ENCODE measurements at regions not wholly inside any gene's neighbourhood (a gene's known extent, or its start where the extent isn't known, plus 50 kb on each side); places are given as distances from the start of the nearest gene placed in this dataset.

- no peak for DNase-seq
- Mint-ChIP-seq H3K4me1 (no peaks in the 10 kb centered on the region), H3K9me3 (ENCODE audit: insufficient read depth) (peaks cover 3% of the 10 kb centered on the region), H3K4me3 (no peak overlapping the region), H3K27me3 (no peaks in the 10 kb centered on the region), H3K27ac (no peak overlapping the region)
- H3K9ac ChIP-seq (ENCODE audit: low read length): no peak overlapping the region
- no peak overlapping the region for H3K4me3 ChIP-seq (ENCODE audit: control extremely low read depth in 1 of 5, extremely low read depth in 1 of 5, insufficient read depth in 1 of 5, low read depth in 2 of 5, low read length in 4 of 5)
- ChIA-PET CTCF (no interaction called here), POLR2A (no interaction called here)
- intact Hi-C loops (cut with micrococcal nuclease): no loop called here
- no peak for ATAC-seq (ENCODE audit: low read depth)
- no peaks in the 10 kb centered on the region for H3K4me1 ChIP-seq (ENCODE audit: control insufficient read depth in 2 of 2, insufficient read depth in 2 of 2, low read length in 2 of 2)
- H3K27ac ChIP-seq (ENCODE audit: low read length in 2 of 2): no peak overlapping the region
- H3K27me3 ChIP-seq (replicated peaks in 1 of 4; ENCODE audit: control extremely low read depth in 1 of 4, control insufficient read depth in 3 of 4, insufficient read depth in 4 of 4, low read length in 3 of 4): no peaks in the 10 kb centered on the region
- H3K9me3 ChIP-seq (ENCODE audit: control extremely low read depth in 1 of 3, control insufficient read depth in 2 of 3, insufficient read depth in 1 of 3, low read length in 2 of 3): no peaks in the 10 kb centered on the region
- H4K20me1 ChIP-seq (ENCODE audit: control insufficient read depth, insufficient read depth, low read length, poor library complexity, severe bottlenecking): no peaks in the 10 kb centered on the region
- 92% methylated on average over 2 of the region's 3 CpGs for WGBS (ENCODE audit: insufficient coverage)
- TF ChIP-seq EZH2 (IDR thresholded peaks at IDR 0.05; ENCODE audit: borderline replicate concordance, insufficient read depth, low read depth, low read length, poor library complexity, severe bottlenecking) (no peak), CTCF (IDR thresholded peaks at IDR 0.05) (no peak)
- no peak overlapping the region for H2AFZ ChIP-seq (ENCODE audit: insufficient read depth, low read depth, low read length, poor library complexity, severe bottlenecking)
- H3K36me3 ChIP-seq (replicated peaks in 1 of 2; ENCODE audit: control extremely low read depth in 1 of 2, control insufficient read depth in 1 of 2, extremely low read depth in 1 of 2, insufficient read depth in 2 of 2, low read length in 1 of 2): no peaks in the 10 kb centered on the region
- H3K4me2 ChIP-seq (replicated peaks; ENCODE audit: low read depth, low read length, poor library complexity, severe bottlenecking): no peak overlapping the region
- no peaks in the 10 kb centered on the region for H3K79me2 ChIP-seq (ENCODE audit: control insufficient read depth, insufficient read depth, low read length)
These were observed 128.3 kb upstream of the MAOA start for GRCh38 chrX:43527801-43528200.

GRCh38 chrX:43530837-43531236 is 125.3 kb upstream of the MAOA start:
- Mint-ChIP-seq H3K27me3 (no peaks in the 10 kb centered on the region), H3K4me3 (no peak overlapping the region), H3K9me3 (ENCODE audit: insufficient read depth) (peaks cover 6% of the 10 kb centered on the region), H3K4me1 (no peaks in the 10 kb centered on the region), H3K27ac (no peak overlapping the region)
- intact Hi-C loops (cut with micrococcal nuclease): no loop called here
- TF ChIP-seq EZH2 (IDR thresholded peaks at IDR 0.05; ENCODE audit: borderline replicate concordance, insufficient read depth, low read depth, low read length, poor library complexity, severe bottlenecking): no peak
- no peaks in the 10 kb centered on the region for H3K4me1 ChIP-seq (ENCODE audit: control insufficient read depth in 2 of 2, insufficient read depth in 2 of 2, low read length in 2 of 2)
- no peaks in the 10 kb centered on the region for H4K20me1 ChIP-seq (ENCODE audit: control insufficient read depth, insufficient read depth, low read length, poor library complexity, severe bottlenecking)
- H3K27me3 ChIP-seq (replicated peaks in 1 of 4; ENCODE audit: control extremely low read depth in 1 of 4, control insufficient read depth in 3 of 4, insufficient read depth in 4 of 4, low read length in 3 of 4): no peaks in the 10 kb centered on the region
- H2AFZ ChIP-seq (ENCODE audit: insufficient read depth, low read depth, low read length, poor library complexity, severe bottlenecking): no peak overlapping the region
- H3K4me3 ChIP-seq (ENCODE audit: control extremely low read depth in 1 of 5, extremely low read depth in 1 of 5, insufficient read depth in 1 of 5, low read depth in 2 of 5, low read length in 4 of 5): no peak overlapping the region
- ATAC-seq (ENCODE audit: low read depth) (no peak), DNase-seq (no peak)
- ChIA-PET CTCF (no interaction called here), POLR2A (no interaction called here)
- no peak overlapping the region for H3K9ac ChIP-seq (ENCODE audit: low read length)
- no peak overlapping the region for H3K4me2 ChIP-seq (replicated peaks; ENCODE audit: low read depth, low read length, poor library complexity, severe bottlenecking)
- WGBS (ENCODE audit: insufficient coverage): no CpG with 5 or more reads among the region's 2 CpGs
- H3K9me3 ChIP-seq (ENCODE audit: control extremely low read depth in 1 of 3, control insufficient read depth in 2 of 3, insufficient read depth in 1 of 3, low read length in 2 of 3): peaks cover 0 to 4% (median 3%) of the 10 kb centered on the region in 3 donors
- no peaks in the 10 kb centered on the region for H3K36me3 ChIP-seq (replicated peaks in 1 of 2; ENCODE audit: control extremely low read depth in 1 of 2, control insufficient read depth in 1 of 2, extremely low read depth in 1 of 2, insufficient read depth in 2 of 2, low read length in 1 of 2)
- no peak overlapping the region for H3K27ac ChIP-seq (ENCODE audit: low read length in 2 of 2)
- H3K79me2 ChIP-seq (ENCODE audit: control insufficient read depth, insufficient read depth, low read length): no peaks in the 10 kb centered on the region

Data from B cell (primary cell).